ENCODE measurements at regions not wholly inside any gene's neighbourhood (a gene's known extent, or its start where the extent isn't known, plus 50 kb on each side); places are given as distances from the start of the nearest gene placed in this dataset.
A peak's percentile ranks its signal among the peaks of the same experiment; 100 is the strongest.
"Not testable (repeated sequence)": the region's sequence is repeated elsewhere in the genome, so short reads cannot be mapped to it uniquely, and the experiment has no call there.

GRCh38 chr2:75871762-75872614 is 161.3 kb upstream of the GCFC2 start:
- not testable (repeated sequence) for DNase-seq

- DNase-seq, result no peak
Measured at GRCh38 chr2:75870651-75871137, 160.0 kb upstream of the GCFC2 start.

- DNase-seq, result no peak
Measured at GRCh38 chr2:75870133-75870532, 159.4 kb upstream of the GCFC2 start.

- DNase-seq, result no peak
Measured at GRCh38 chr2:75865702-75866101, 155.0 kb upstream of the GCFC2 start.

- DNase-seq, result no peak
Measured at GRCh38 chr2:75865083-75865482, 154.4 kb upstream of the GCFC2 start.

- no peak for DNase-seq
Measured at GRCh38 chr2:75862547-75862946, 151.8 kb upstream of the GCFC2 start.

GRCh38 chr2:75853436-75853835 is 142.7 kb upstream of the GCFC2 start:
- no peak for DNase-seq

- DNase-seq, result no peak
Measured at GRCh38 chr2:75852639-75853038, 141.9 kb upstream of the GCFC2 start.

- DNase-seq, result no peak
Measured at GRCh38 chr2:75846683-75847190, 136.0 kb upstream of the GCFC2 start.

GRCh38 chr2:75844651-75845050 is 133.9 kb upstream of the GCFC2 start:
- DNase-seq, result peak; percentile 8

GRCh38 chr2:75834588-75834987 is 123.9 kb upstream of the GCFC2 start:
- not testable (repeated sequence) for DNase-seq

- DNase-seq, result no peak
Measured at GRCh38 chr2:75833386-75833785, 122.7 kb upstream of the GCFC2 start.

- DNase-seq, result no peak
Measured at GRCh38 chr2:75828826-75829225, 118.1 kb upstream of the GCFC2 start.

- not testable (repeated sequence) for DNase-seq
Measured at GRCh38 chr2:75823515-75823914, 112.8 kb upstream of the GCFC2 start.

GRCh38 chr2:75822336-75822735 is 111.6 kb upstream of the GCFC2 start:
- no peak for DNase-seq

- DNase-seq, result no peak
Measured at GRCh38 chr2:75820693-75821092, 110.0 kb upstream of the GCFC2 start.

GRCh38 chr2:75810611-75811330 is 100.1 kb upstream of the GCFC2 start:
- no peak for DNase-seq

GRCh38 chr2:75808793-75809535 is 98.2 kb upstream of the GCFC2 start:
- DNase-seq, result no peak

- DNase-seq, result no peak
Measured at GRCh38 chr2:75807992-75808391, 97.3 kb upstream of the GCFC2 start.

GRCh38 chr2:75801234-75801982 is 90.7 kb upstream of the GCFC2 start:
- no peak for DNase-seq

GRCh38 chr2:75800456-75800855 is 89.7 kb upstream of the GCFC2 start:
- DNase-seq, result no peak

GRCh38 chr2:75799859-75800258 is 89.1 kb upstream of the GCFC2 start:
- DNase-seq, result no peak

All from fibroblast of skin of right quadriceps (primary cell).